NK-92 treated with Interleukin-12 subunit alpha and Interleukin-12 subunit beta, amount 100 ng/mL, for 24 hours (cell line): ENCODE measurements at regions not wholly inside any gene's neighbourhood (a gene's known extent, or its start where the extent isn't known, plus 50 kb on each side); places are given as distances from the start of the nearest gene placed in this dataset.
"Not testable (repeated sequence)": the region's sequence is repeated elsewhere in the genome, so short reads cannot be mapped to it uniquely, and the experiment has no call there.

Source experiments
- DNase-seq: peaks from one replicate; lab custom pipeline; 2025; lab: John Stamatoyannopoulos, UW

GRCh38 chr1:4483021-4483625 is 171.3 kb upstream of the AJAP1 start:
- no peak for DNase-seq

DNA sequence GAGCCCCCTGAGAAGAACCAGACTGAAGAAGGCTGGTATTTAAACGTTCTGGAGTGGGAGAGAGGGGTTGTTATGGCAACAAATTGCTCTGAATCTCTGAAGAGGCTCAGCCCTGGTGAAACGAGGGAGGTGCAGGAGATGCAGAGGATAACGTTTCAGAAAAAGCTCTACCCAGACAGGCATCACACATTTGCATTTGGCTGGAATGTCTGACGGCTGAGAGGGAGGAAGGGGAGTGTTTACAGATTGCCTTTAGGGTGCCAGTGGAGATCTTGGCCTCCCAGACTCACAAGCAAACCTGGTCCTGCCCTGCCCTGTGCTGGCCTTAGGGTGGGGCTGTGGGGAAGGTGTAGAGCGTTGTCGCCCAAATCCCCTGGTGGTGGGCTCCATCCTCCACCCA is 169.0 kb upstream of the AJAP1 start:
- DNase-seq = no peak

DNA sequence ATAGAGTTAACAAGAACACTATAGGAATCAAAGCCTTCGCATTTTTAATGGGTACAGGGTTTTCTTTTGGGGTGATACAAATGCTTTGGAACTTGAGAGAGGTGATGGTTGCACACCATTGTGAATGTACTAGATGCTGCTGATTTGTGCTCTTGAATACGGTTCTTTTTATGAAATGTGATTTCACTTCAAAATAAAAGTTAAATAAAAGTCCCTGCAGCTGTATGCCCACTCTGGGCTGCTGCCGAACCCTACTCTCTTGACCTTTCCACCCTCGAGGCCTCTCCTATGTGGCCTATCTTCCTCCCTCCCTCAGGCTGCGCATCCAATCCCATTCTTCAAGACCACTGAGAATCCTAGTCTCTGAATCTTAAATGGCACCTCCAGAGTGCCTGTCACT is 168.5 kb upstream of the AJAP1 start:
- no peak for DNase-seq

DNA sequence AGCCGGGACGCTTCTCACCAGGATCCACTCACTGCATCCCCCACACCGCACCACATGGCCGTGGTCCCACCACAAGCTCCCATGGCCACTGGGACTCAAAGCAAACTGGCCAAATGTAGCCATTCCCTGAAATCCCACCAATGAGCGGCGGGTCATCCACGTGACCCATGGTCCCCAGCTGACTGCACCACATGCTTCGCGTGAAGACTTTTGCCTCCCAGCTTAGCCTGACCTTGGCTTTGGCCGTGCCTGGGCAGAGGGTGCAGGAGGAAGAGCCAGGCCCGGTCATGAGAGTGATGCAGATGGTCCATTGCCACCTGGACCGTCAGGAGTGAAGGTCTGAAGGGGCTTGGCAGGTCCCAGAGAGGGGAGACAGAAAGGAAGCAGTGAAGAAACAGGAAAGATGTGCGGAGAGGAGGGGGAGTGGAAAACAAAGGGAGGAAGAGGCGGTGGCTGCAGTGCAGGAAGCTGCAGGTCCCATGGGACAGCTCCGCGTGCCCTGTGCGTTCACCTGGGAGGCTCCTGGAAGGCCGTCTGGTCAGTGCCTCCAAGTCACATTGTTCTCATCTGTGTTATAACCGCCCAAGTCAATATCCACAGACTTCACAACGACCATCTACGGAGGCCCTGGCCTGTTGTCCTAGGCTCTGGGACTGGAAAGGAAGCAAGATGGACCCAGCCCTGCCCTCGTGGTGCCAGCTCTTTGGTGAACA is 167.8 kb upstream of the AJAP1 start:
- no peak for DNase-seq

DNA sequence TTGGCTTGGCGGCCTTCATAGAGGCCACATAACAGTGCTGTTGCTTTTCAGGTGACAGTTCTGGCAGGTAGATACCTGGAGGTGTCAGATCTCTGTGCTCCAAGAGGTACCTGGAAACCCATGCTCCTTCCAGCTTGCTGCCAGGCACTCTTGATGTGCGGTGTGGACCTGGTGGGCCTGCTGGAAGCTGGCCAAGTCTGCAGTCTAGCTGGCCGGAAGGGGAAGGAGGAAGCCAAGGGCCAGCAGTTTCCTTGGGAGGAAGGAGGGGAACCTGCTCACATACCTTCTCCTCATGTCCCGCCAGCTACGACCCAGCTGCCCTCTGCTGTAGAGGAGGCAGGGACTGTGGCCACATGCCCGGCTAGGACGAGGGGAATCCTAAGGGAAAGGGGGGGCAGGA is 166.4 kb upstream of the AJAP1 start:
- no peak for DNase-seq

- DNase-seq = no peak
Observed at GRCh38 chr1:4489486-4489885, 164.9 kb upstream of the AJAP1 start.

DNA sequence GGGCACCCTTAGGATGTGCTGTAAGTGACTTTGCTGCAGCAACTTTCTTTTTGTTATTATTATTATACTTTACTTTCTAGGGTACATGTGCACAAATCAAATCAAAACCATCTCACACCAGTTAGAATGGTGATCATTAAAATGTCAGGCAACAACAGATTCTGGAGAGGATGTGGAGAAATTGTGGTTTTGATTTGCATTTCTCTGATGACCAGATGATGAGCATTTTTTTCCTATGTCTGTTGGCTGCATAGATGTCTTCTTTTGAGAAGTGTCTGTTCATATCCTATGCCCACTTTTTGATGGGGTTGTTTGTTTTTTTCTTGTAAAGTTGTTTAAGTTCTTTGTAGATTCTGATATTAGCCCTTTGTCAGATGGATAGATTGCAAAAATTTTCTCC is 164.4 kb upstream of the AJAP1 start:
- not testable (repeated sequence) for DNase-seq

DNA sequence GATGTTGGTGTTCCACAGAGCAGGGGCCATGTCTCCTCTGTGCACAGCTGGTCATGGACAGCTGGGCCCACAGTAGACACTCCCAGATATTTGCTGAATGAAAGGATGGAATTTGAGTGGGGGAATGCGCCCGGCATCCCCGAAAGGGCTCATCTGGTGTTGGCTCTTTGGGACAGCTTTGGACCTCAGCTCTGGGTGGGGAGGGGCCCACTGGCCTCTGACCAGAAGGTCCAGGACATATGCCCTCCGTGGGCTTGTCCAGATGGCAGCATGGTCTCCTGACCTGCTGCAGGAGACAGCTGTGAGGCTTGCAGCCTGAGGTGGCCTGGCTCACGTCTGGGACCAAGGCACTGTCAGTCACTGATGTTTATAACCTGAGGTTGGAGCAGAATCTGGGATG is 160.4 kb upstream of the AJAP1 start:
- DNase-seq = no peak

DNA sequence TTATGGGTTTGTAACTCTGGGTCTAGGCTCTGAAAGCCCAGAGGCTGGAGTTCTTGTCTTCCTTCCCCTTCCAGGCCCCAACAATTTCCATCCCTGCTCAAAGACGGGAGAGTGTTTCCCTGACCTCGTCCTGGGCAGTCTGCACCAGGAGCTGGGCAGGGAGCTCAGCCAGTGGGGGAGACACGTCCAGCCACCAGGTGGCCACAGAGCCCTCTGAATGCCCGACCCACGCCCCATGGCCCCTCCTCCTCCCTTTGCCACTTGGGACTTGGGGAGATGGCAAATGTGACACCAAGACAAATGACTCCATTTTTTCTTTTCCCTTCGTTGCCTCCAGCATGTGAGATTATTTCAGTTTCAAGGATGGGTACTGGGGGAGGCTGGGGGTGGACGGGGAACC is 159.9 kb upstream of the AJAP1 start:
- DNase-seq = no peak

GRCh38 chr1:4495809-4496208 is 158.6 kb upstream of the AJAP1 start:
- DNase-seq = no peak

DNA sequence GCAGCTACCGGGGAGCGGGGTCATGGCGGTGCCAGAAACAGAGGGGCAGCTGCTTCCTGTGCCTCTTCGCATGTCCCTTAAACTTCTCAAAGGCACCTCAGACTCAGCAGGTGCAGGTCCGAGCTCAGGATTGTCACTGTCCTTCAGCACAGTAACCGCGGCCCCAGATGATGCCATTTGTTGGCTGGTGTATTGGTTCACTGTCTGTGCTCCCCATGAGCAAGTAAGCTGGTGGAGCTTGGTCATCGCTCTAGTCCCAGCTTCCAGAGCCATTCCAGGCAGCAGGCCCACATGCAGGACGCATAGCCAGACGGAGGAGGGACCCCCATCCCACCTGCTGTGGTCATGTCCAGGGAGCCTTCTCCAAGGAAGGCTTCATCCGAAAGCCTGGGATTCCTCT is 154.0 kb upstream of the AJAP1 start:
- DNase-seq = no peak

- DNase-seq = no peak
Observed at GRCh38 chr1:4506591-4506990, 147.8 kb upstream of the AJAP1 start.

DNA sequence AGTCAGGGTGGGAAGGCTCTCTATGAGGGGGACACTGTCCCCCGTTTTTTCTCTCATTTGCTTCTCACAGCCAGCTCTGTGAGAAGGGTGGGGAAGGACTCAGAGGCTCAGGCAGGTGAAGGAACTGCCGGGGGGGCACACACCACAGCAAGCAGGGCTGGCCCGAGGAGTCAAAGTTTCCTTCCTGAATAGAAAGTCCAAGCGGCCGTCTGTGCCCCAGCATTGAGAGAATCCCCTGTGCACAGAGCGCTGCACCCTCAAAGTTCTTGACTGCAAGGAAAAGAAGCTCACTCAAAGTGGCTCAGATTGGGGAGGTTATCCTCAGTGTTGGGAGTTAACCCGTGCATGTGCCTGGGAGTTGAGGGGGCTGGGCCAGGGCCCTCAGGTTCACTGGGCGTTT is 145.2 kb upstream of the AJAP1 start:
- no peak for DNase-seq

DNA sequence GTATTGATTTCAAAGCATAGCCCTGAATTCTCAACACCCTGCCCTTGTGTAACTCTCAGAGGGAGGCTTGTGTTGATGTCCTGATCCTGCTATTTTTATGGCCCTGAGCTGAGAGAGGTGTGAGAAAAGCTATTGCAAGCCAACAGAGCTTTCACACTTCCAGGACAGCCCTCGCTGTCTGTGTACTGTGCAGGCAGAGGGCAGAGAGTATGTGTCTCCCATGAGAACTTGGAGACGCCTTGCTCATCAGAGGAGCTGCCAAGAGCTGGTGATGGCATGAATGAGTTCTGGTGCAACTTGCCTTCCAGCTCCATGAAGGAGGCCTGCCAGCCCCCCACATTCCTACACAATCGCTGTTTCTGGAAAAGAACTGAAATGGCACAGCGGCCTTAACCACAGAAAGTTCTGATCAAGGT is 144.1 kb upstream of the AJAP1 start:
- DNase-seq = no peak

GRCh38 chr1:4511374-4511773 is 143.0 kb upstream of the AJAP1 start:
- no peak for DNase-seq

DNA sequence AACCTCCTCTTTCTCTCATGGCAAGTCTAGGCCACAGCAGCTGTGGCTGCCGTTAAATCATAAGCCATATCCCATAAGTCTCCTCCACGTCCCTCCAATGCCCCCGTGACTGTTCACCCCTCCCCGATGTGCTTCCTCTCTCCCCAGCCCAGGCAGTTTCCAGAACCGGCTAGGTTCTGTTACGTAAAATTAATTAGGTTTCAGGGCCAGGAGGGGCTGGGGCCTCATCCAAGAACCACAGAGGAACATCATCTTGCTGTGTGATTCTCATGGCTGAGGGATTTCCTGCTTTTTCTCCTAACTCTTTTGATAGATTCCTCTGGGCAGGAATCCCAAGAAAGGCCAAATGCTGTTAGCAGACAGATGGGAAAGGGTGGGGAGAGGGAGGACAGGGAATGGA is 141.8 kb upstream of the AJAP1 start:
- DNase-seq = no peak

GRCh38 chr1:4513685-4514084 is 140.7 kb upstream of the AJAP1 start:
- no peak for DNase-seq

DNA sequence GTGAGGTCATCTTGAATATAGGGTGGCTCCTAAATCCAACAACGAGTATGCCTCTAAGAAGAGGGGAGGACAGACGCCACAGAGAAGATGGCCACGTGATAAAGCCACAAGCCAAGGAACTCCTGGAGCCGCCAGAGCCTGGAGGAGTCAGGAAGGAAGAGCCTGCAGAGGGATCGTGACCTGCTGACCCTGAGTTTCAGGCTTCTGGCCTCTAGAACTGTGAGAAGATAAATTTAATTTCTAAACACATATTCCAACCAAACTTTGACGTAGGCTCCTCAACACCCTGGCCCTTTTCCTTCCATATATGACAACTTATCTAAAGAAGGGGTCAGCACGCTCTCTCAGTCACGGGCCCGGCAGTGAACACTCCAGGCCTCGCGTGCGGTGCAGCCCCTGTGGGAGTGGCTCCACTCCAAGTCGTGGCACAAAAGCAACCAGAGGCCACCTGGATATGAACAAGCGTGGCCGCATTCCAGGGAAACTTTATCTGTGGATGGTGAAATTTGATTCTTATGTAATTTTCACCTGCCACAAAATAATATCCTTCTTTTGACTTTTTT is 138.6 kb upstream of the AJAP1 start:
- DNase-seq = no peak

GRCh38 chr1:4516596-4516995 is 137.8 kb upstream of the AJAP1 start:
- DNase-seq = no peak

GRCh38 chr1:4517186-4517954 is 137.0 kb upstream of the AJAP1 start:
- DNase-seq = no peak

DNA sequence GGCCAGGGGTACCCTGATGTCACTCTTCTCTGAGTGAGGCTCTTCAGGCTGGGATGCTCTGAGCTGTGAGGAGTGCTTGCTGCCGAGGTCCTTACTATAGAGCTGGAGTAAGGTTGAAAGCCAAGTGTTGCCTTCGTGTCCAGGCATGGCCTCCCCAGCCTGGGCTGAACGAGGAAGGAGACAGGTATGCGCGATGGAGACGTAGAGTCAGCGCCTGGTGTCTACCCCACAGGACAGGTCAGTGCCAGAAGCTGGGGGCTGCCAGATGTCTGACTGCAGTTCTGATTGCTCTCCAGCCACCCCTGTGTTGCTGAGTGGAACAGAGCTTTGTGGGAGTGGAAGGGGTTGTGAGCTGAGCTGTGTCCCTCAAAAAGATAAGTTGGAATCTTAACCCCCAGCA is 135.8 kb upstream of the AJAP1 start:
- DNase-seq = no peak

DNA sequence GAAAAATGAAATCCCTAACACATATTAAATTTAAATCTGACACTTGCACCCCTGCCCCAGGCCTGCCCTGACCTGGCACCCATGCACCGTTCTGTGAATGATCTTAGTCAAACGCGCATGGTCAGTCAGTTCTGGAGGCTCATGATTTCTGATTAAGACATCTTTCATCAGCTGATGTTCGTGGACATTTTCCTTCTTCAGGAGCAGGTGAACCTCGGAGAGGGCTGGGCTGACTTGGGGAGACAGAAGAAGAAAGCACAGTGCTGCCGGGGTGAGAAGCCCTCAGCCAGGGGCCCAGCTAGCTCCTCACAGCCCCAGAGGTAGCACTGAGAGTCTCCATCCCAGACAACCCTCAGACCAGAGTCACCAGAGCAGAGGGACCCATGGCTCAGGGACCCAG is 134.5 kb upstream of the AJAP1 start:
- DNase-seq = no peak

DNA sequence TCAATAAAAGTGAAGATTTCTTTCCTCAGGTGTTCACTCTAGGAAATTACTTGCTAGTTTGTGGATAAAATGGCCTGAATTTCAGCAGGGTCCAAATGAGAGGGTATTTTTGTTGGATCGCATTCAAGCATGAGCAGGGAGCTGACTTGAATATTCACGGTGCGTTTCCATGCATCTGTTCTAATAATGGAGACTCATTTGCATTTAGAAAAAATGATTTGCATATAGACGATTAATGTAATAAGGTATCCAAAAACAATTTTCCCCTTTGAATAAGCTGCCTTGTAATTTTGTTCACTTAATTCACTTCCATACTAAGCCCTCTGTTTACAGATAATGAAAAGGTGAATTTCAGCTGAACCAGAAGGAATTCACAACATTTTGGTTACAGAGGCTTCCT is 130.9 kb upstream of the AJAP1 start:
- DNase-seq = no peak
